KMS-11 (cell line): ENCODE measurements at regions not wholly inside any gene's neighbourhood (a gene's known extent, or its start where the extent isn't known, plus 50 kb on each side); places are given as distances from the start of the nearest gene placed in this dataset.

Source experiments
- H2AFZ ChIP-seq: fragments of 200-600 bp; sonication (generic); 2 replicates; pipeline ENCODE4 v1.6.1; 2016; ENCODE audit warnings: antibody characterized with exemption, mixed run types, low read depth
- H3K27ac ChIP-seq: fragments of 200-600 bp; sonication (generic); 2 replicates; pipeline ENCODE4 v1.6.1; 2016; ENCODE audit warnings: mild to moderate bottlenecking, mixed run types
- H3K27me3 ChIP-seq: fragments of 200-600 bp; sonication (generic); 2 replicates; pipeline ENCODE4 v1.6.1; 2017; ENCODE audit warnings: mild to moderate bottlenecking, low read depth, mixed run types, moderate library complexity; ENCODE audit not compliant: insufficient read depth
- H3K36me3 ChIP-seq: fragments of 200-600 bp; sonication (generic); 2 replicates; pipeline ENCODE4 v1.6.1; 2017; ENCODE audit warnings: mild to moderate bottlenecking, mixed run types; ENCODE audit not compliant: insufficient read depth
- H3K4me1 ChIP-seq: fragments of 200-600 bp; sonication (generic); 2 replicates; pipeline ENCODE4 v1.6.1; 2016; ENCODE audit warnings: mild to moderate bottlenecking, low read depth, mixed run types; ENCODE audit not compliant: poor library complexity, severe bottlenecking
- H3K4me2 ChIP-seq: fragments of 200-600 bp; sonication (generic); 2 replicates; pipeline ENCODE4 v1.7.0; 2016; ENCODE audit warnings: mild to moderate bottlenecking, mixed run types
- H3K4me3 ChIP-seq: fragments of 200-600 bp; sonication (generic); IDR thresholded peaks from 2 replicates; pipeline ENCODE4 v1.6.1; 2017; ENCODE audit warnings: low read depth, low read length, mixed read lengths; ENCODE audit not compliant: insufficient read depth
- H3K79me2 ChIP-seq: fragments of 200-600 bp; sonication (generic); 2 replicates; pipeline ENCODE4 v1.6.1; 2016; ENCODE audit warnings: low read depth, mixed run types; ENCODE audit not compliant: insufficient read depth
- H3K9ac ChIP-seq: fragments of 200-600 bp; sonication (generic); 2 replicates; pipeline ENCODE4 v1.6.1; 2016; ENCODE audit warnings: mild to moderate bottlenecking, mixed run types
- H4K20me1 ChIP-seq: fragments of 200-600 bp; sonication (generic); 2 replicates; pipeline ENCODE4 v1.6.1; 2016; ENCODE audit warnings: mild to moderate bottlenecking, mixed run types; ENCODE audit not compliant: insufficient read depth
- TF ChIP-seq, protein P1 (sequence below): fragments of 200-600 bp; sonication (generic); conservative IDR thresholded peaks from 2 replicates; pipeline ENCODE4 v1.6.1; 2017; ENCODE audit warnings: low read depth, mild to moderate bottlenecking, antibody characterized with exemption, low read length, moderate library complexity, mixed read lengths

DNA sequence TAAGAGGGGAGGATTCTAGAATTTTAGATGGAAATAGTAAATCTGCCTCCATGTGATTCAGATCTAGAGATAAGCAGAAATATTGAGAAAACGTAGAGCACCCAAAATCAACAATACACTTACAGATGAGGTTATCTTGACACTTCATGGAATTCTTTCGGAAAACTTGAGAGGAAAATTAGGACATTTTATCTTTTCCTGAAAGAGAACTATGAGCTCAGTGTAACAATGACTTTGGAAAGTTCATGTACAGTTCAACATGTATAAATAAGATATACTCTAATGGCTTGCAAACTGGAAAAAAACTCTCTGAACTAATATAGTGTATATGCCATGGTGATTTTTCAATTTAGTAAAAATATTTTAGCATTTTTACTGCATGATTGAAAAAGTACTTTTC is 338.1 kb upstream of the NEGR1 start:
- H4K20me1 ChIP-seq: no peaks in the 10 kb centered on the region
- H2AFZ ChIP-seq: no peak overlapping the region
- H3K4me3 ChIP-seq: no peak overlapping the region
- TF ChIP-seq, protein P1, sequence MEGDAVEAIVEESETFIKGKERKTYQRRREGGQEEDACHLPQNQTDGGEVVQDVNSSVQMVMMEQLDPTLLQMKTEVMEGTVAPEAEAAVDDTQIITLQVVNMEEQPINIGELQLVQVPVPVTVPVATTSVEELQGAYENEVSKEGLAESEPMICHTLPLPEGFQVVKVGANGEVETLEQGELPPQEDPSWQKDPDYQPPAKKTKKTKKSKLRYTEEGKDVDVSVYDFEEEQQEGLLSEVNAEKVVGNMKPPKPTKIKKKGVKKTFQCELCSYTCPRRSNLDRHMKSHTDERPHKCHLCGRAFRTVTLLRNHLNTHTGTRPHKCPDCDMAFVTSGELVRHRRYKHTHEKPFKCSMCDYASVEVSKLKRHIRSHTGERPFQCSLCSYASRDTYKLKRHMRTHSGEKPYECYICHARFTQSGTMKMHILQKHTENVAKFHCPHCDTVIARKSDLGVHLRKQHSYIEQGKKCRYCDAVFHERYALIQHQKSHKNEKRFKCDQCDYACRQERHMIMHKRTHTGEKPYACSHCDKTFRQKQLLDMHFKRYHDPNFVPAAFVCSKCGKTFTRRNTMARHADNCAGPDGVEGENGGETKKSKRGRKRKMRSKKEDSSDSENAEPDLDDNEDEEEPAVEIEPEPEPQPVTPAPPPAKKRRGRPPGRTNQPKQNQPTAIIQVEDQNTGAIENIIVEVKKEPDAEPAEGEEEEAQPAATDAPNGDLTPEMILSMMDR: no peak
- no peak overlapping the region for H3K9ac ChIP-seq
- no peak overlapping the region for H3K4me2 ChIP-seq
- no peaks in the 10 kb centered on the region for H3K36me3 ChIP-seq
- H3K27me3 ChIP-seq: no peaks in the 10 kb centered on the region
- no peak overlapping the region for H3K27ac ChIP-seq
- no peaks in the 10 kb centered on the region for H3K79me2 ChIP-seq
- H3K4me1 ChIP-seq: no peaks in the 10 kb centered on the region

DNA sequence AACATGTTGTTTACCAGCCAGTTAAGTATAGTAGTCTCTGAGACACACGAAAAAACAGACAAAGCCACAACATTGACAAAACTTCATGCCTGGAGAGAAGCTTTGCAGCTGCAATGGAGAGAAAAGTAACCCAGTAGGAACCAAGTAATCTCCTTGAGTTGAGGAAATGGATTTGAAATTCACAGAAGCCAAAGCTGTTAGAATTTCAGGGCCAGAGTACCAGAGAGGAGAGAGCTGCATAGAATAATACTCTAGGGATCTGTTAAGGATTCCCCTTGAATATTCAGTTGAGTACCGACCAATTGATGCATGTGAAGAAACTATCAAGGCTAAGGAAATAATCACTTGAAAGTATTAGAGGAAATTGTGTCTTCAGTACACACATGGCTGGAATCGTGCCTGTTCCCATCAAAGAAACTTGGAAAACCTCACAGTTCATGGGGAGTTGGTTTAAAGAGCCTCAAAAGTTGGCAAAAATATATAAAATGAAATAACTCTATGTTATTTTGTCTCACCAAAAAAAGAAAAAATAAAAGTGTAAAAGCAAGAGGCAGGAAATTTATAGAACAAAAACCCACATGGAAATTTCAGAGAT is 324.0 kb upstream of the NEGR1 start:
- Histone ChIP-seq H2AFZ (no peak overlapping the region), H3K36me3 (no peaks in the 10 kb centered on the region), H3K27me3 (no peaks in the 10 kb centered on the region), H3K79me2 (no peaks in the 10 kb centered on the region), H3K27ac (no peak overlapping the region), H3K4me2 (no peak overlapping the region), H3K4me1 (no peaks in the 10 kb centered on the region), H4K20me1 (no peaks in the 10 kb centered on the region), H3K4me3 (no peak overlapping the region), H3K9ac (no peak overlapping the region)
- TF ChIP-seq, protein P1: no peak

DNA sequence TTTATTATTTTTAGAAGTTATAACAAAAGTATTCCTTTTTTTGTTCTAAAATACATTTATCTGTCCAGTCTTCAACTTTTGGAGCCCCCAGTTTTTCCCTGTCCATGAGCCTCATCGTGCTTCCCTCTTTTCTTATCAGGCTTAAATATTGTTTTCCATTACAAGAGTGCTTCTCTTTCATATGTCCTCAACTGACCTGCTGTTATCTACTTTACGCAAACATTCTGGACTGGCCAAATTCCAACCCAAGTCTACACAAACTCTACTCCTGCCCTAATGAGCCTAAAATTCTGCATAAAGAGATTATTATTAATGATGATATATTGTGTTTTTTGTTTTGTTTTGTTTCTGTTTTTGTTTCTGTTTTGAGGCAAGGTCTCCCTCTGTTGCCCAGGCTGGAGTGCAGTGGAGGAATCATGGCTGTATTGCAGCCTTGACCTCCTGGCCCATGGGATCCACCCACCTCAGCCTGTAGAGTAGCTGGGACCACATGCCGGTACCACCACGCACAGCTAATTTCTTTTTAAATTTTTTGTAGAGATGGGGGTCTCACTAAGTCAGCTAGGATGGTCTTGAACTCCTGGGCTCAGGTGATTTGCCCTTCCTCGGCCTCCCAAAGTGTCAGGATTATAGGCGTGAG is 318.8 kb upstream of the NEGR1 start:
- TF ChIP-seq, protein P1: no peak
- H3K9ac ChIP-seq: no peak overlapping the region
- no peaks in the 10 kb centered on the region for H3K79me2 ChIP-seq
- H3K27me3 ChIP-seq: no peaks in the 10 kb centered on the region
- no peak overlapping the region for H3K4me2 ChIP-seq
- no peak overlapping the region for H3K27ac ChIP-seq
- no peak overlapping the region for H3K4me3 ChIP-seq
- no peak overlapping the region for H2AFZ ChIP-seq
- no peaks in the 10 kb centered on the region for H3K4me1 ChIP-seq
- H4K20me1 ChIP-seq: no peaks in the 10 kb centered on the region
- no peaks in the 10 kb centered on the region for H3K36me3 ChIP-seq

DNA sequence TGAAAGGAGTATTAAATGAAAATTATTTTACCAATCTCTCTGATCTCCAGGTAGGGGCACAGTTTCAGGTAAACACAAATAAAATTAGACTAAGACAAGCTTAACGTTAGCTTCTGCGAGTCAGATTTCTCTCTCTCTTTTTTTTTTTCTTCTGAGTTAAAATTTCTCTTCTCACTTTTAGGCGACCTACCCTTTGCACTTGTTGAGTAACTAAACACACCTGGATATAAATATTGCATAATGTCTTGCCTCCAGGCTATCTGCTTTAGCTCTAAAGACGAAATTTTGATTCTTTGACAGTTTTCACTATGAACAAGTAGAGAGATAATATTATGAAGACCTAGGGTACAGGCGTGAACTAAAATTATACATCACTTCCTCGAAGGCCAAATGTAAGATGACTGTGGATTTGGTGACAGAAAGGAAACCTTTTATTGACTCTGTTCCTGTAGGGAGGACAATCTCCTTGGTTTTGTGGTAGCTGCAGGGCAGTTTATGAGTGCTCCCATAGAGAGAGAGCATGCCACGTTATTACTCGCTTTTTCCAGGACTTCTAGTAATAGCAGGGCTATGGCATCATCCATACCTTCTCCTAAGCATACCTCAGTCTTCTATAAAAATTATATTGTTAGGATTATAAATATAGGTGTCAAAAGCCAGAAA is 303.8 kb upstream of the NEGR1 start:
- H3K79me2 ChIP-seq: no peaks in the 10 kb centered on the region
- H3K4me1 ChIP-seq: no peaks in the 10 kb centered on the region
- H3K36me3 ChIP-seq: no peaks in the 10 kb centered on the region
- no peak overlapping the region for H3K4me3 ChIP-seq
- TF ChIP-seq, protein P1: no peak
- H3K27me3 ChIP-seq: no peaks in the 10 kb centered on the region
- no peak overlapping the region for H2AFZ ChIP-seq
- H4K20me1 ChIP-seq: no peaks in the 10 kb centered on the region
- no peak overlapping the region for H3K4me2 ChIP-seq
- H3K9ac ChIP-seq: no peak overlapping the region
- no peak overlapping the region for H3K27ac ChIP-seq
